SK-N-MC (cell line): ENCODE measurements at regions not wholly inside any gene's neighbourhood (a gene's known extent, or its start where the extent isn't known, plus 50 kb on each side); places are given as distances from the start of the nearest gene placed in this dataset.
"Not testable (repeated sequence)": the region's sequence is repeated elsewhere in the genome, so short reads cannot be mapped to it uniquely, and the experiment has no call there.

Experiments used
- DNase-seq: peaks from one replicate; pipeline ENCODE4 v3.0.0-alpha.2; 2011; ENCODE audit warnings: low read depth, low spot score
- H3K27ac ChIP-seq: fragments of 200-600 bp; sonication (generic); 2 replicates; pipeline ENCODE4 v1.5.1; 2016; ENCODE audit warnings: mixed run types
- H3K36me3 ChIP-seq: fragments of 200-600 bp; sonication (generic); 2 replicates; pipeline ENCODE4 v1.6.1; 2017; ENCODE audit warnings: antibody characterized with exemption, low read length, mixed read lengths; ENCODE audit not compliant: insufficient read depth
- H3K4me3 ChIP-seq: fragments of 200-600 bp; sonication (generic); 2 replicates; pipeline ENCODE4 v1.5.1; 2016
- H3K9ac ChIP-seq: fragments of 200-600 bp; sonication (generic); 2 replicates; pipeline ENCODE4 v1.8.0; 2017; ENCODE audit warnings: mixed run types, mixed read lengths; ENCODE audit not compliant: insufficient read length
- H3K9me3 ChIP-seq: fragments of 200-600 bp; sonication (generic); 2 replicates; pipeline ENCODE4 v1.6.1; 2017; ENCODE audit warnings: low read depth, mild to moderate bottlenecking, antibody characterized with exemption, low read length, moderate library complexity, mixed read lengths
- EZH2 ChIP-seq: fragments of 200-600 bp; sonication (generic); IDR thresholded peaks from one replicate; pipeline ENCODE4 v1.6.1; 2017; ENCODE audit warnings: antibody characterized with exemption
- FOXP2 ChIP-seq: optimal IDR thresholded peaks from 2 replicates; pipeline ENCODE3; 2011; ENCODE audit warnings: mild to moderate bottlenecking, moderate library complexity; ENCODE audit not compliant: insufficient read depth; ENCODE audit errors: extremely low read length, control extremely low read depth
- POLR2AphosphoS5 ChIP-seq: IDR thresholded peaks from 2 replicates; pipeline ENCODE4 v1.6.1; 2012; ENCODE audit warnings: mild to moderate bottlenecking, low read depth, low read length, borderline replicate concordance

DNA sequence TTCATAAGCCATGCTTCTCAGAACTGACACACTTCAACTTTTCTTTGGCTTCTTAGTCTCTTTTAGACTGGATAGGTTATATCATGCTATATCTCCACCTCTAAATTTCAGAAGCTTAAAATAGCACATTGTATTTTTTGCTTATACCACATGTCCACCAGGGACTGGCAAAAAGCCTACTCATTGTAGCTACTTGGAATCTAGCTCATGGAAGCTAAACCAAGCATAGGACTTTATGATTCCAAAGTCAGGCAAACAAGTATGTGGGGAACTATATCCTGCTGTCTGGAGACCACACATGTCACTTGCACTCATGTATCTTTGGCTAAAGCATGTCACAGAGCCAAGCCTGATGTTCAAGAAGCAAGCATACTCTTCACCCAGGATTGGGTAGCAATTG is 245.0 kb upstream of the RASGRP1 start:
- no peak for DNase-seq
- TF ChIP-seq FOXP2 (no peak), POLR2AphosphoS5 (no peak), EZH2 (no peak)
- H3K9ac ChIP-seq: no peak overlapping the region

DNA sequence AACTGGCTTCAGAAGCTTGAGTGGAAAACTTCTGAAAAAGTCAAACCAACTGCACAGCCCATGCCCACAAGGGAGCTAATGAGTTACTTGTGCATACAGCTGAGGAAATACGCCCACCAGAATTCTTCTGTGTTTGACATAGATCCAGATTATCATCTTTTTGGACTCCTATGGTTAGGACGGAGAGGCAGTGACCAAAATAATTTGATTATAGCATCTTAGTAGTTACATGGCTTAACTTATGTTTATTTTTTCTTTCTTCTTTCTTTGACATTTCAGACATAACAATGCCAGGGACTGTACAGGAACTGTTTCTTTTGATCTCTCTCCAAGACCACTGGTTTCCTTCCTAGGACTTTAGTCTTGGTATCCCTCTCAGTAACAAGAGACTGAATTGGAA is 246.1 kb upstream of the RASGRP1 start:
- Histone ChIP-seq H3K9me3 (no peaks in the 10 kb centered on the region), H3K27ac (no peak overlapping the region), H3K9ac (no peak overlapping the region), H3K36me3 (no peaks in the 10 kb centered on the region), H3K4me3 (no peak overlapping the region)
- no peak for DNase-seq
- no peak for TF ChIP-seq FOXP2
- no peak for TF ChIP-seq EZH2
- no peak for TF ChIP-seq POLR2AphosphoS5

More for the DNA sequence above, 245.0 kb upstream of the RASGRP1 start:
- H3K36me3 ChIP-seq: no peaks in the 10 kb centered on the region
- no peak overlapping the region for H3K4me3 ChIP-seq
- no peak overlapping the region for H3K27ac ChIP-seq
- no peaks in the 10 kb centered on the region for H3K9me3 ChIP-seq

DNA sequence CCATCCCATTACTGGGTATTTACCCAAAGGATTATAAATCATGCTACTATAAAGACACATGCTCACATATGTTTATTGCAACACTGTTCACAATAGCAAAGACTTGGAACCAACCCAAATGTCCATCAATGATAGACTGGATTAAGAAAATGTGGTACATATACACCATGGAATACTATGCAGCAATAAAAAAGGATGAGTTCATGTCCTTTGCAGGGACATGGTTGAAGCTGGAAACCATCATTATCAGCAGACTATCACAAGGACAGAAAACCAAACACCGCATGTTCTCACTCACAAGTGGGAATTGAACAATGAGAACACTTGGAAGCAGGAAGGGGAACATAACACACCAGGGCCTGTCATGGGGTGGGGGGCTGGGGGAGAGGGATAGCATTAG is 249.6 kb upstream of the RASGRP1 start:
- not testable (repeated sequence) for DNase-seq, H3K9me3 ChIP-seq, H3K27ac ChIP-seq, H3K9ac ChIP-seq, H3K36me3 ChIP-seq, H3K4me3 ChIP-seq

DNA sequence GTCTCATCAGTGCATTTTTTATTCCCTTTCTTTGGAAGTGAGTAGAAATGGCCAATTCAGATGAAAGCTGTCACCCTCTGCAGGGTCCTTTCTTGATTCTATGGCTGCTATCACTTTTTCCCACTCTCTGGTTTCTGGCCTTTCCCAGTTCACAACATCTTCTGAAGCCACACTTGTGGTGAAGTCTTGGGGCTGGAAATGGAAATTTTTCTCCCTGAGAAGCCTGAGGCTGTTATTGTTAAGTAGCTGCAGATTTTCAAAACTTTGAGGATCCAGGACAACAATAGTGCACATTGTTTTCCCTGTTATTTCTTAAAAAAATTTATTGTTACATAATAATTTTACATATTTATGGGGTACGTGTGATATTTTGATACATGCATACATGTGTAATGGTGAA is 250.3 kb upstream of the RASGRP1 start:
- H3K9ac ChIP-seq: no peak overlapping the region
- H3K4me3 ChIP-seq: no peak overlapping the region
- H3K9me3 ChIP-seq: no peaks in the 10 kb centered on the region
- DNase-seq: no peak
- H3K36me3 ChIP-seq: no peaks in the 10 kb centered on the region
- no peak overlapping the region for H3K27ac ChIP-seq
- TF ChIP-seq FOXP2: no peak
- TF ChIP-seq POLR2AphosphoS5: no peak
- no peak for TF ChIP-seq EZH2

DNA sequence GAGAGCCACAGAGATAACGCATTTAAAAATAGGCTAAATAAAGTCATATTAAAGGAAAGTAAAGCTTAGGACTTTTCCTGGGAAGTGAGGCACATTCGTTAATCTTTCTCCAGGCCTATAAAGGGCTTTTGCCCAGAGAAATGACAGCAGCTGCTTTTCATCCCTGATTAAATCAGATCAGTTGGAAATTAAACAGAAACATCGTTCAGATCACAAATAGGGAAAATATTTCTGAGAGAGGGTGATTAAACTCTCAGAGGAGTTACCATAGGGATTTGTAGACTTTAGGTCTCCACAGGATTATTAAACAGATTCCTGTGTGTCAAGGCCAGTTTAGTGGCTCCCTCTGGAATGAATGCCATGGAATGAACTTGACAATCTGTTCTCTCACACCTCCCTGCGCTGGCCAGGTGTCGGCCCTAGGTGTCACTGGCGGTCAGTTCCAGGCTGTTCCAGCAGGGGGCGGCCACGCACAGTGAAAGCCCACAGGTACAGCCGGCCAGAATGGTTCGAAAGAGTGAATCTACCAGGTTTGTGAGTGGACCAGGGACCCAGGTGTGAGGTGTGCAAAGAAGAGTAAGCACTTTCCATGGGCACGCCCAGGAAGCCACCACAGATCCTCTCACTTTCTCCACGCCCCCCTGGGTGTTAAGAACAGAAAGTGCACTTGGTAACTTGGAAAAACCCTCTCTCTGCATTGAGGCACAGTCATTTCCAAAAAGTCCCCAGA is 253.0 kb upstream of the RASGRP1 start:
- H3K9me3 ChIP-seq: no peaks in the 10 kb centered on the region
- H3K36me3 ChIP-seq: no peaks in the 10 kb centered on the region
- no peak for TF ChIP-seq EZH2
- no peak for TF ChIP-seq POLR2AphosphoS5
- no peak for TF ChIP-seq FOXP2
- no peak overlapping the region for H3K27ac ChIP-seq
- H3K4me3 ChIP-seq: no peak overlapping the region
- H3K9ac ChIP-seq: no peak overlapping the region
- no peak for DNase-seq

DNA sequence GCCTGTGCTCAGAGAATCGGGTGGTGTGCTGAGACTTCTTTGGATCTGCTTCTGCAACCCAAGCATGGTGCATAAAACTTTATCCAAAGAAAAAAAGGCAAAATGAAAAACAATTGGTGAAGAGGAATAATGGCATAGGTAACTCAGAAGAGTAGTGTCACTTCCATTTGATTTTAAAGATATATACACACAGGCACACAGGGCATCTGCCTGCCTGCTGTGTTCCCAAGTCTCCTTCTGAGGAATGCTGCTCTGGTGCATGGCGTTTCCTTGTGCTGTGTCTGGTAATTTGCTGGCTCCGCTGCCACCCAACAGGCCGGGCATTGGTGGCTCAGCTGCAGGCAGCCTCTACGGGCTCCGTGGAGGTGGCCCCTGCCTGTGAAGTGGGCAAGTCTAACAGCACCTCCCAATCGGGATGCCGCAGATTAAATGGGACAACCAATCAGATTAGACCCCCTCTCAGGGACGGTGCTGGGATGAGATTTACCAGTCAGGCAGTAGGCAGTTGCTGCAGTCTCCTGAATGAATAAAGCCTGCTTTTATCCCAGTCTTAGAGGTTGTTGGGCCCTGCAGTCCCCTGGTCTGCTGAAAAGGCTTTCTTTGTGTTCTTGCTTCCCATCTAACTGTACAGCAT is 253.7 kb upstream of the RASGRP1 start:
- TF ChIP-seq FOXP2: no peak
- no peak for TF ChIP-seq POLR2AphosphoS5
- TF ChIP-seq EZH2: no peak
- H3K9me3 ChIP-seq: no peaks in the 10 kb centered on the region
- H3K4me3 ChIP-seq: no peak overlapping the region
- no peaks in the 10 kb centered on the region for H3K36me3 ChIP-seq
- DNase-seq: no peak
- no peak overlapping the region for H3K27ac ChIP-seq
- H3K9ac ChIP-seq: no peak overlapping the region

DNA sequence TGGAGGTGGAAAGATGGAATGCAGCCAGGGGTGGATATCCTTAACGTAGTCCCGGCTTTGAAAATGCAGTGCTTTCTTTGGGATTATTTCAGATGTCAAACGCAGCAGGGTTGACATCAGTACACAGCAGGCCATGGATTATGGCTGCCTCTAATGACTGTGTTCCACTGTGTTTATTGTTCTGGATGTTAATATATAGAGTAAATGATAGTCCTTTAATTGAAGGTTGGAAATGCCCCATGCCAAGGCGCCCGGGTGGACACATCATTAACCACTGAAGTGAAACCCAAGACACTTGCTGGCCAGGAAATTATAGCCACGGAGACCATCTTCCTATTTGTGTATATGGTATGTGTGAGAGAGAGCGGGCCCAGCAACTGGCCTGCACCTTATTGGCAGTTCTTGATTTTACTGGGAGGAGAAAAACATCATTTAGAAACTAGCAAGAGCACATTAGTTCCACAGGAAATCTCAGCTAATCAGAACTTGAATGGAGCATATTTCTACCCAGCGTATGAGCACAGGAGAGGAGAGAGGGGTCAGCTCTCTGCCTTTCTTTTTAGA is 254.9 kb upstream of the RASGRP1 start:
- no peak overlapping the region for H3K27ac ChIP-seq
- DNase-seq: no peak
- H3K4me3 ChIP-seq: no peak overlapping the region
- no peaks in the 10 kb centered on the region for H3K9me3 ChIP-seq
- no peaks in the 10 kb centered on the region for H3K36me3 ChIP-seq
- no peak overlapping the region for H3K9ac ChIP-seq
- TF ChIP-seq EZH2: no peak

DNA sequence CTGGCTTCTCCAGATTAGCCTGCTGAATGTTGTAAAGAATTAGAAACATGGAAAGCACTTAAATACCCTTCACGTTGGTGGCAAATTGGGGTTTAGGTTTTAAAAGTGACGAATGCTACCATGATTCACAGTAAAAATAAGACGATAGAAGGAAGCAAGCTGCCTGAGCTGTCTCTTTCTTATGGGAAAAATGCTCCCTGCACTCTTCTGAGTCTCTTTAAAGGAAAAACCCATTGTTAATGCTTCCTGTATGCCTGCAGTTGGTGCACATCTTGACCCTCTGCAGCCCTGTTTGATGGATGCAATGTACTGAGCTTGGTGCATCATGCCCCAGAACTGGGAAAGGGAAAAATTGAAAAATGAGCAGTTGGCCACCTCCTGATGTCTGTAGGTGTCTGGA is 258.6 kb upstream of the RASGRP1 start:
- no peaks in the 10 kb centered on the region for H3K9me3 ChIP-seq
- no peak overlapping the region for H3K9ac ChIP-seq
- no peaks in the 10 kb centered on the region for H3K36me3 ChIP-seq
- no peak overlapping the region for H3K27ac ChIP-seq
- no peak overlapping the region for H3K4me3 ChIP-seq
- TF ChIP-seq POLR2AphosphoS5 (no peak), EZH2 (no peak), FOXP2 (no peak)
- no peak for DNase-seq

DNA sequence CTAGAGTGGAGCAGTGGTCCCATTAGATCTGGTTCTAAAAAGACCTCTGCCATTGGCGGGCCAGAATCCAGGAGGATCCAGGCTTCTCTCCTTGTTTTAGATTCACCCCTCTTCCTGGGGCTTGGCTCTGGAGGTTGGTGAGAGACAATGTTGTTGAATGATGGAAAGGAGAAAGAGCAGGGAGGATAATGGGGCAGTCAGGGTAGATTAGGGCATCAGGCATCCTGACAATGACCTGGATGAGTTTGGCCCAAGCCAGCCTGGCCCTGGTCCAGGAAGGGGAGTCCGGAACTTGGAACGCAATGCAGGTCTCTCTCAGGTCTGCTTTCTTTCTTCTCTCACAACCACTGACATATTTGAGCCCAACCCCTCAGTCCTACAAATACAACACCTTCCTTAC is 260.1 kb upstream of the RASGRP1 start:
- no peak overlapping the region for H3K27ac ChIP-seq
- no peak for DNase-seq
- no peaks in the 10 kb centered on the region for H3K36me3 ChIP-seq
- H3K9ac ChIP-seq: no peak overlapping the region
- no peaks in the 10 kb centered on the region for H3K9me3 ChIP-seq
- TF ChIP-seq POLR2AphosphoS5 (no peak), EZH2 (no peak), FOXP2 (no peak)
- no peak overlapping the region for H3K4me3 ChIP-seq
